Activated T-cell treated with anti-CD3 and anti-CD28 coated beads, Interleukin-2, amount 50 U/mL, for 4 hours (primary cell): ENCODE measurements at regions not wholly inside any gene's neighbourhood (a gene's known extent, or its start where the extent isn't known, plus 50 kb on each side); places are given as distances from the start of the nearest gene placed in this dataset.

Experiments used
- ATAC-seq, 2 donors: fragments of 200-7000 bp; cut with Tn5 transposase; one replicate each; pipeline ENCODE4 v1.10.0; 2021
- DNase-seq: peaks from one replicate; pipeline ENCODE4 v3.0.0-alpha.2; 2020
- H3K27me3 Mint-ChIP-seq: one replicate; pipeline ENCODE4 v1.8.0; 2021; ENCODE audit warnings: low read depth, mixed read lengths
- H3K36me3 Mint-ChIP-seq: one replicate; pipeline ENCODE4 v1.8.0; 2022; ENCODE audit warnings: mixed read lengths; ENCODE audit not compliant: insufficient read depth
- H3K4me1 Mint-ChIP-seq: one replicate; pipeline ENCODE4 v1.8.0; 2021; ENCODE audit warnings: low read depth, mixed read lengths
- H3K4me3 Mint-ChIP-seq: one replicate; pipeline ENCODE4 v1.8.0; 2021; ENCODE audit warnings: mild to moderate bottlenecking, moderate library complexity, mixed read lengths
- H3K9me3 Mint-ChIP-seq: one replicate; pipeline ENCODE4 v1.8.0; 2021; ENCODE audit warnings: mixed read lengths

DNA sequence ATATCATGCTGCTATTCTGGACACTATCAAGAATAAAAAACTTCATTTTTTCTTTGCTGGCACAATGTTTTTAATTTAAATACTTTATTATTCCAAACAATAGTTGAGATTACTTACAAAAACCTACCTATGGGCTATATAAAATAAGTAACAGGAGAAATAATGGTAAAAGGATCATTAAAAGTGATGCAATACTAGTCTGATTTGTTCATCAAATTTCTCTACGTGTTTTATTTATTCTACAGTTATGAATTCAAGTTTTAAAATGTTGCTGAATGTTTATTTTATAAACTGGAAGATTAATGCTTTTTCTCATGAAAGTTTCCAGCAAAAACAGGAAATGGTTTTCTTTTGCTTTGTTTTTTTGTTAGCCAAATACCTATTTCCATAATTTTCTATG is 662.4 kb upstream of the BRINP3 start:
- Mint-ChIP-seq H3K4me1 (no peaks in the 10 kb centered on the region), H3K4me3 (no peak overlapping the region), H3K27me3 (no peaks in the 10 kb centered on the region), H3K36me3 (no peaks in the 10 kb centered on the region), H3K9me3 (peaks cover 8% of the 10 kb centered on the region)
- DNase-seq (no peak), ATAC-seq (no peak)

DNA sequence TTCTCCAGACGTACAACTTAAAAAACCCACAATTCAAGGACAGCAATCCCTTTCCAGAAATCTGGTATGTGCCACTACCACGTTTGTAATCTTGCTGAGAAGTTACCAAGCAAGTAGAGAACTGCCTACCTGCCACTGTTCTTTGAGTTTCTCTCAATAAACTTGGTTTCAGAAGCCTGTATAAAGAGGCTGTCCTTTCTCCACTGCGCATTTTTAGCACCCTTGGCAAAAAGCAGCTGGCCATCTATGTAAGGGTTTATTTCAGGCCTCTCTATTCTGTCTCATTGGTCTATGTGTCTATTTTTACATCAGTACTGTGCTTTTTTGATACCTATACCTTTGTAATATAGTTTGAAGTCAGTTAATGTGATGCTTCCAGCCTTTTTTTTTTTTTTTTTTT is 665.1 kb upstream of the BRINP3 start:
- no peak overlapping the region for H3K4me3 Mint-ChIP-seq
- no peaks in the 10 kb centered on the region for H3K27me3 Mint-ChIP-seq
- DNase-seq = no peak

DNA sequence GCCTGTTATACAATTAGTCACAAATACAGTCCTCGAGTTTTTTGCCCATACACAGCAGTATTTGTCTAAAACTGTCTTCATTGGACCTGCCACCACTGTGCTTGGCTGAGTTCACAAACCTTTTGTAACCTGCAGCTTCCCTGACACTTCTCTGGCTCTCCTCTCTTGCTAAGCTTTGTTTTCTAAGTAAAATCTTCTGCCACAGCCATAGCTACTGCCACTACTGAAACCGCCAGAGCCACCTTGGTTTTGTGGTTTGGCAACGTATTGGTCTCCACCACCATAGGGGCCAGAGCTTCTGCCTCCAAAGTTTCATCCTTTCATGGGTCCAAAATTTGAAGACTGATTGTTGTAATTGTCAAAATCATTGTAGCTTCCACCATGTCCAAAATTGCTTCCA is 668.2 kb upstream of the BRINP3 start:
- Mint-ChIP-seq H3K36me3 (no peaks in the 10 kb centered on the region), H3K4me3 (no peak overlapping the region)

More for the DNA sequence above, 665.1 kb upstream of the BRINP3 start:
- H3K4me1 Mint-ChIP-seq = no peaks in the 10 kb centered on the region
- H3K36me3 Mint-ChIP-seq = no peaks in the 10 kb centered on the region
- H3K9me3 Mint-ChIP-seq = no peaks in the 10 kb centered on the region
- no peak for ATAC-seq

DNA sequence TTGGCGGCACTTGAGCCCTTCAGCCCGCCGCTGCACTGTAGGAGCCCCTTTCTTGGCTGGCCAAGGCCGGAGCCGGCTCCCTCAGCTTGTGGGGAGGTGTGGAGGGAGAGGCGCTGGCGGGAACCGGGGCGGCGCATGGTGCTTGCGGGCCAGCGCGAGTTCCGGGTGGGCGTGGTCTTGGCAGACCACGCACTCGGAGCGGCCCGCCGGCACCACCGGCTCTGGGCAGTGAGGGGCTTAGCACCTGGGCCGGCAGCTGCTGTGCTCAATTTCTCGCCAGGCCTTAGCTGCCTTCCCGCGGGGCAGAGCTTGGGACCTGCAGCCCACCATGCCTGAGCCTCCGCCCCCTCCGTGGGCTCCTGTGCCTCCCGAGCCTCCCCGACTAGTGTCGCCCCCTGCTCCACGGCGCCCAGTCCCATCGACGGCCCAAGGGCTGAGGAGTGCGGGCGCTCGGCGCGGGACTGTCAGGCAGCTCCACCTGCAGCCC is 673.7 kb upstream of the BRINP3 start:
- Mint-ChIP-seq H3K9me3 (peaks cover 13% of the 10 kb centered on the region), H3K27me3 (no peaks in the 10 kb centered on the region), H3K4me1 (no peaks in the 10 kb centered on the region), H3K36me3 (no peaks in the 10 kb centered on the region), H3K4me3 (no peak overlapping the region)
- DNase-seq (no peak), ATAC-seq (no peak)

More for the DNA sequence above, 668.2 kb upstream of the BRINP3 start:
- peaks cover 2% of the 10 kb centered on the region for H3K9me3 Mint-ChIP-seq
- no peak for ATAC-seq
- no peak for DNase-seq
- H3K27me3 Mint-ChIP-seq = no peaks in the 10 kb centered on the region
- H3K4me1 Mint-ChIP-seq = no peaks in the 10 kb centered on the region

DNA sequence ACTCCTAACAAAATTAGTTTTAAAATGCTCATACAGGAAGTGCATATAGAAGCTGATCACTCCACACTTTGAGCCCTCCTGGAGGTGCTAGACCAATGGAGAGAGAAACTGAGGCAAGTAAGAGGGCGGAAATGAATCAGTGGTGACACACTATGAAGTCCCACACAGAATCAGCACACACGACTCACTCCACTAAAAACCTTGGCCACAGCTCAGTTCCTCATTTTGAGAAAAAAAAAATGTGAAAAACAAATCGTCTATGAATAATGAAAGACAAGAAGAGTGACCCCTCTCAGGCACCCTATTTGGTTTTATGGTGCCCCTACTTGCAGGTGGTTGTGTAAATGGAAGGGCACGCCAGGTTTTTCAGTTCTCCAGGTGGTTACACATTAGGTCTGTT is 675.1 kb upstream of the BRINP3 start:
- H3K4me1 Mint-ChIP-seq = no peaks in the 10 kb centered on the region
- no peak for DNase-seq
- peaks cover 17% of the 10 kb centered on the region for H3K9me3 Mint-ChIP-seq
- no peak for ATAC-seq
- H3K4me3 Mint-ChIP-seq = no peak overlapping the region
- no peaks in the 10 kb centered on the region for H3K36me3 Mint-ChIP-seq
- no peaks in the 10 kb centered on the region for H3K27me3 Mint-ChIP-seq

DNA sequence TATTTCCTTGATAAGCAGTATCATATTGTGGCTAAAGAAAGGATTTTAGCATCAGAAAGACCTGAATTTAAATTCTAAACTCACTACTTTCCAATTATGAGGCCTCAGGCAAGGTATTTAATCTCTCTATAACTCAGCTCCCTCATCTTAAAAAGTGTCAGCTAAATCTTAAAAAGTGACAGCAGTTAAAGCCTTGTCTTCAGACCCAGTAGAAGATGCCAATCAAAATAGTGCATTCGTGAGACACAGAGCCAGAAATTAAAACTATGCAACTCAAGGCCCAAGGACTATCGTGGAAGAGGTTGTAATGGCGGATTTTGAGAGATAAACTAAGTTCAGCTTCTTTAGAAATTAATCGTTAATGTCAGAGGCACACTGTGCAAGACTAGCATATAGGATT is 677.5 kb upstream of the BRINP3 start:
- H3K4me1 Mint-ChIP-seq = no peaks in the 10 kb centered on the region
- H3K27me3 Mint-ChIP-seq = no peaks in the 10 kb centered on the region
- H3K36me3 Mint-ChIP-seq = no peaks in the 10 kb centered on the region
- no peak overlapping the region for H3K4me3 Mint-ChIP-seq
- peaks cover 28% of the 10 kb centered on the region for H3K9me3 Mint-ChIP-seq
- DNase-seq = no peak
- ATAC-seq = no peak

DNA sequence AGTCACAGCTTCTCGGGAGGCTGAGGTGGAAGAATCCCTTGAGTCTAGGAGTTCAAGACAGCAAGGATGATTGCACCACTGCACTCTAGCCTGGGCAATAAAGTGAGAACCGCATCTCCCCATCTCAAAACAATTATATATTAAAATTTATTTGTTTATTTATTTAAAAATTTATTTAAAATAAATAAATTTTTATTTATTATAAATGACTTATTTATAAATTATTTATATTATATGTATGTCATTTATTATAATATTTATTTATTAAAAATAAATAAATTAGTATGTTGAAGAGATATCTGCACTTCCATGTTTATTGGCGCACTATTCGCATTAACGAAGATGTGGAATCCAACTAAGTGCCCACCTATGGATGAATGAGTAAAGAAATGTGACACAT is 683.2 kb upstream of the BRINP3 start:
- DNase-seq = no peak
- Mint-ChIP-seq H3K4me1 (no peaks in the 10 kb centered on the region), H3K4me3 (no peak overlapping the region), H3K9me3 (peaks cover 30% of the 10 kb centered on the region), H3K36me3 (no peaks in the 10 kb centered on the region), H3K27me3 (no peaks in the 10 kb centered on the region)
- no peak for ATAC-seq

DNA sequence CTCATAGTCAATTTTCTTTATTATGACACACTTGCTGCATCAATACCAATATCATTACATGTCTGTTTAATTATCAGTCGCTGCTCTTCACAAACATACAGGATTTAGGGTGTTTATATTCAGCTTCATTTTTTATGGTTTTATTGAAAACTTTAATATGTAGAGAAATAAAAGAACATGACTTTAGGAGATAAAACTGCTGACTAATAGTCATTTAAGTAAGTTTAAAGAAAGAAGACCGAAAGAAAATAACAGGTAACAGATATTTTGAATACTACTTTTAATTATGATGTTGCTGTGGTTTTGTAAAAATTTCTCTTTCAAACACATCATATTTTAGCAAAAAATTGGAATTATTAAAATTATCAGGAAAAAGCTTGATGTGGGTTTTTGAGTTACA is 685.1 kb upstream of the BRINP3 start:
- H3K27me3 Mint-ChIP-seq = no peaks in the 10 kb centered on the region

DNA sequence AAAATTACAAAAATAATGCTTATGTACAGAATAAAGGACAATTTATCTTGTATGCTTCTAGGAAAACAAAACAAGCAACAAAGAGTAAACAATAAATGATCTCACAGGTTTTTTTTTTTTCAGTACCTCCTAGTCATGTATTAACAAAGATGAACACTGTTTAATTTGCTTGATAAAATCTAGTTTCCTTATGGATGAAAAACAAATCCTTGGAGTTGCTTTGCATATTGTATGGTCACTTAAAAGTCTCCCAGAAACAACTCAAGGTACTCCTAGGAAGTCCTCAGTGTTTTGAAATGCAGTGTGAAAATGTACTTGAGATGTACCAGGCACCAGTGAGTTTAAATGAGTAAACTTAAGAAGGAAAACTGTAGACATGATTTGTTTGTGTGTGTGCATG is 686.0 kb upstream of the BRINP3 start:
- H3K4me1 Mint-ChIP-seq = no peaks in the 10 kb centered on the region
- ATAC-seq (no peak), DNase-seq (no peak)
- H3K27me3 Mint-ChIP-seq = no peaks in the 10 kb centered on the region
- no peaks in the 10 kb centered on the region for H3K36me3 Mint-ChIP-seq
- peaks cover 21% of the 10 kb centered on the region for H3K9me3 Mint-ChIP-seq
- H3K4me3 Mint-ChIP-seq = no peak overlapping the region

More for the DNA sequence above, 685.1 kb upstream of the BRINP3 start:
- DNase-seq = no peak
- no peak for ATAC-seq
- peaks cover 21% of the 10 kb centered on the region for H3K9me3 Mint-ChIP-seq
- no peaks in the 10 kb centered on the region for H3K36me3 Mint-ChIP-seq
- H3K4me1 Mint-ChIP-seq = no peaks in the 10 kb centered on the region
- no peak overlapping the region for H3K4me3 Mint-ChIP-seq

DNA sequence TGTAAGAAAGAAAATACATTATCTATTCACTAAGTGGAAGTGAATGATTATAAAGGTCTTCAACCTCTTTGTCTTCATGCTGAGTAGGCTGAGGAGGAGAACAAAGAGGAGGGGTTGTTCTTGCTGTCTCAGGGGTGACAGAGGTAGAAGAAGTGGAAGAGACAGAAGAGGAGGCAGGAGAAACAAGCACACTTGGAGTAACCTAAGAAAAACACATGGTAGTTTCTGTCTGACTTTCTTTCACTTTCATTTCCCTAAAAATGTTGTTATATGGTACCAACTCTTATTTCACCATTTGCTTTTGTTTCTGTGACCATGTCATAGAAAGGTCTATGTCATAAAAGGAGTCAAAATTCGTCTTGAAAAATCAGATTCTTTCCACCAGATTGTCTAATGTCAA is 696.6 kb upstream of the BRINP3 start:
- Mint-ChIP-seq H3K36me3 (no peaks in the 10 kb centered on the region), H3K4me1 (peaks cover 2% of the 10 kb centered on the region), H3K9me3 (peaks cover 14% of the 10 kb centered on the region), H3K27me3 (no peaks in the 10 kb centered on the region), H3K4me3 (no peak overlapping the region)
- DNase-seq (no peak), ATAC-seq (no peak)

DNA sequence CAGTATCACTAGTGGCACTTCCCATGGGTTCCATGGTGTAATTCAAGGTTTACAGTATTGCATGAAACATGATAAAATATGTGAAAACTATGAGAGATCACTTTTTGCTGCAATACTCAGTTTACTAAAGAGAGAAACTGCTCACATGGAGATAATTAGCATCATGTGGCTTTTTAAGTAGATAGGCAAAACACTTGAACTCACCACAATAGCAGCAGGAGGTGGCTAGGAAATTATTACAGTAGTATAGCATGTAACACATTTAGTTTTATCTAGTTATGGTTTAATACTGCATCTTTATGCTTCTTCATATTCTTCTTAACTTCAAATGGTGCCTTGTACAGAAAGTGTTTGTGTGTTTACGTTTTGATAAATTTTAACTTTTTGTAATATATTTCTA is 698.5 kb upstream of the BRINP3 start:
- peaks cover 2% of the 10 kb centered on the region for H3K4me1 Mint-ChIP-seq
- peaks cover 14% of the 10 kb centered on the region for H3K9me3 Mint-ChIP-seq
- H3K36me3 Mint-ChIP-seq = no peaks in the 10 kb centered on the region
- ATAC-seq (no peak), DNase-seq (no peak)
- no peaks in the 10 kb centered on the region for H3K27me3 Mint-ChIP-seq
- H3K4me3 Mint-ChIP-seq = no peak overlapping the region

DNA sequence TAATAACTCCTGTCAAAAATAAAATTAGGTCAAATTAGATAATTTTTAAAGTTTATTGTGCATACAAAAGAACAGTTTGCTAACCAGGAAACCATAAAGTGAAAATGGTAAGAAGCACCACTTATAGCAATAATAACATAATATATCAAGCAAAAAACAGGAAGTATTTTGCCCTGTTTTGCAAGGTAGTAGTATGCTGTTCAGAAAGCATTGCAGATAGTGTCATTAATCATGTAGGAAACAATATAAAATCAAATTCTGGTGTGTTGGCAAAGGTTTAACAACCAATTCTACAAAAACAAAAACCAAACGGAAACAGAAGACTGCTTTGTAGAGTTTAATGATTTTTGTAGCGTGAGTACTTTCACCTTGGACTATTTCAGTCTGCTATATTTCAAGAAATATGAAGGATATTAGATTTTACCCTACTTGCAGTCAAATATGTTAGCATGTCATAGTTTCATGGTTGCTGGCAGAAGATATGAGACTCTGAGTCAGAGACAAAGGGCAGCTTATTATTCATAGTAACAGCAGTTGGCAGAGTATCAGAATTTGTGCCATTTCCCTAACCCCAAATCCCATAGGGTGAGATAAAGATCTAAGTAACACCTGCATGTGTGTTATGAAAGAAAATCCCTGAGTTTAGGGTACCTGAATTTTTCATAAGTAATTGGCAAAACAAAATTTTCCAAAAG is 729.0 kb upstream of the BRINP3 start:
- H3K36me3 Mint-ChIP-seq = no peaks in the 10 kb centered on the region
- peaks cover 9% of the 10 kb centered on the region for H3K9me3 Mint-ChIP-seq
- H3K4me1 Mint-ChIP-seq = no peaks in the 10 kb centered on the region
- no peak overlapping the region for H3K4me3 Mint-ChIP-seq
- no peak for ATAC-seq
- no peak for DNase-seq
- no peaks in the 10 kb centered on the region for H3K27me3 Mint-ChIP-seq

DNA sequence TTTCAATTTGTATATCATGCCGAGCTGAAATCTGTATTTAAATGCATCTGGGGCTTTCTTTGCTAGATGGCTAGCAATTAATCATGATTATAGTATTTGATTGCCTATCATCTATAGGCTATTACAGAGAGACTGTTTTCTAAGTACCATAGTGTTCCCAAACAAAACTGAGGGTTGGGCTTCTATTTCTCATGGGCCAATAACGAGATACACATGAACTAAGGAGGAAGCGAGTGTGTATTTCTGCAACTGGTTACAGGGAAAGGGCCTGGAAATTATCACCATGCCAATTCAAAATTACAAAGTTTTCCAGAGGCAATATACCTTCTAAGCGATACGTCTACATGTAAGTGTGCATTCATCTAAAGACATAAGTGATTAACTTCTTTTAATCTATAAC is 744.5 kb upstream of the BRINP3 start:
- DNase-seq = no peak
- ATAC-seq = no peak
- H3K27me3 Mint-ChIP-seq = no peaks in the 10 kb centered on the region
- H3K4me1 Mint-ChIP-seq = no peaks in the 10 kb centered on the region
- peaks cover 4% of the 10 kb centered on the region for H3K9me3 Mint-ChIP-seq
- no peaks in the 10 kb centered on the region for H3K36me3 Mint-ChIP-seq
- H3K4me3 Mint-ChIP-seq = no peak overlapping the region

DNA sequence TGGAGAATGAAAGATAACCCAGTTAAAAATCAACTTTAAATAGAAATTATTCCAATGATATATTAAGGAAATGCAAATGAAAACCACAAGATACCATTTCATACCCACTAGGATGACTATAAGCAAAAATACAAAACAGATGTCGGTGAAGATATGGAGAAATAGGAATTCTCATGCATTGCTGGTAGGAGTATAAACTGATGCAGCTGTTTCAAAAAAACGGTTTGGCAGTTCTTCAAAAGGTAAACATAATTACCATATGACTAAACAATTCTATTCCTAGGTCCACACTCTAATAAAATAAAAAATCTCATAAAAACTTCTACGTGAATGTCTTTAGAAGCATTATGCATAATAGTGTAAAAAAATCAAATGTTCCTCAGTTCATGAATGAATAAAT is 763.3 kb upstream of the BRINP3 start:
- H3K4me1 Mint-ChIP-seq = no peaks in the 10 kb centered on the region
- no peaks in the 10 kb centered on the region for H3K27me3 Mint-ChIP-seq
- DNase-seq (no peak), ATAC-seq (no peak)
- H3K4me3 Mint-ChIP-seq = no peak overlapping the region
- no peaks in the 10 kb centered on the region for H3K36me3 Mint-ChIP-seq
- peaks cover 6% of the 10 kb centered on the region for H3K9me3 Mint-ChIP-seq

DNA sequence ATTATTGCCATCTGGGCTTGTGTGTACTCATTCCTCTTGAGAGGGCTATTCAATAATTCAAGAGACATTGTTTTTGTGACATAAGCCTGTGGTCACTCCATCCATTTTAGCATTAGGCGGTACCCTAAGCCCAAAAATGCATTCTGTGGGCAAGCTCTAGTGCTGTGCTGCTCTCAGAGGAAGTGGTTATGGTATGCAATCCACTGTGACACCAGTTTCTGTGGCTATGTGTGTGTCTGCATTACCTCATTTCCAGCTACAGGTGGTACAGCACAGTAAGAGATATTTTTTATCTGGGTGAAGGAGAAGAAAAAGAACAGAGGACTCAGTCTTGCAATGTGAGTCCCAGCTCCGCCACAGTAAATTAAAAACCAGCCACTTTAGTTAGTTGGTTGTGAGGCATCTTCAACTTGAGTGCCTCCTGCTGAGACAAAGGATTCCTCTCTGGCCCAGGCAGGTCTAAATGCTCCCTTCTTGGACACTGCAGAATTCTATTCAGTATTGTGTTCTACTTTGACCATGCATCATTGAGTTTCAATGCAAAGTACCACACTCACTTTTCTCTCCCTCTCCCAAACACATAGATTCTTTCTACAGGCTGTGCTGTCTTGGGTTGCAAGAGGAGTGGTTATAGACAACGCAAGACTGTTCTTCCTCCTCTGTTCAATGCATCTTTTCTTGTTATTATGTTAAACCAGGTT is 777.8 kb upstream of the BRINP3 start:
- DNase-seq (no peak), ATAC-seq (no peak)
- Mint-ChIP-seq H3K27me3 (no peaks in the 10 kb centered on the region), H3K36me3 (no peaks in the 10 kb centered on the region), H3K4me3 (no peak overlapping the region), H3K9me3 (peaks cover 33% of the 10 kb centered on the region), H3K4me1 (no peaks in the 10 kb centered on the region)
